CD4-positive, alpha-beta T cell treated with Interleukin-2 at 100 ng/mL for 4 hours (primary cell): ENCODE measurements at regions not wholly inside any gene's neighbourhood (a gene's known extent, or its start where the extent isn't known, plus 50 kb on each side); places are given as distances from the start of the nearest gene placed in this dataset.
"Not testable (repeated sequence)": the region's sequence is repeated elsewhere in the genome, so short reads cannot be mapped to it uniquely, and the experiment has no call there.

Source experiments
- DNase-seq: peaks from one replicate; pipeline ENCODE4 v3.0.0-alpha.2; 2020; ENCODE audit warnings: low spot score

GRCh38 chr7:46934198-46934825 lies 647.6 kb downstream of the TNS3 start:
- DNase-seq = no peak

GRCh38 chr7:46933596-46933995 lies 648.3 kb downstream of the TNS3 start:
- no peak for DNase-seq

- DNase-seq = no peak
Measured at GRCh38 chr7:46932676-46933424, 649.1 kb downstream of the TNS3 start.

GRCh38 chr7:46932306-46932675 lies 649.6 kb downstream of the TNS3 start:
- no peak for DNase-seq

GRCh38 chr7:46930366-46930765 lies 651.5 kb downstream of the TNS3 start:
- DNase-seq = no peak

- DNase-seq = no peak
Measured at GRCh38 chr7:46929359-46929758, 652.6 kb downstream of the TNS3 start.

GRCh38 chr7:46928719-46929118 lies 653.2 kb downstream of the TNS3 start:
- no peak for DNase-seq

GRCh38 chr7:46927131-46927810 lies 654.6 kb downstream of the TNS3 start:
- no peak for DNase-seq

GRCh38 chr7:46916581-46916980 lies 665.3 kb downstream of the TNS3 start:
- DNase-seq = no peak

GRCh38 chr7:46912692-46913091 lies 669.2 kb downstream of the TNS3 start:
- DNase-seq = no peak

GRCh38 chr7:46909601-46910051 lies 672.3 kb downstream of the TNS3 start:
- DNase-seq = no peak

- DNase-seq = no peak
Measured at GRCh38 chr7:46908770-46909169, 673.1 kb downstream of the TNS3 start.

- DNase-seq = not testable (repeated sequence)
Measured at GRCh38 chr7:46904523-46904922, 677.4 kb downstream of the TNS3 start.

GRCh38 chr7:46902463-46902862 lies 679.4 kb downstream of the TNS3 start:
- DNase-seq = no peak

- no peak for DNase-seq
Measured at GRCh38 chr7:46900312-46901263, 681.3 kb downstream of the TNS3 start.

- no peak for DNase-seq
Measured at GRCh38 chr7:46897381-46897780, 684.5 kb downstream of the TNS3 start.

GRCh38 chr7:46886669-46887374 lies 695.1 kb downstream of the TNS3 start:
- DNase-seq = no peak

- DNase-seq = no peak
Measured at GRCh38 chr7:46885167-46885566, 696.7 kb downstream of the TNS3 start.

GRCh38 chr7:46881507-46882127 lies 700.3 kb downstream of the TNS3 start:
- no peak for DNase-seq

- no peak for DNase-seq
Measured at GRCh38 chr7:46880508-46881196, 701.3 kb downstream of the TNS3 start.
